Peyer's patch (tissue), 4 donors: ENCODE measurements at regions not wholly inside any gene's neighbourhood (a gene's known extent, or its start where the extent isn't known, plus 50 kb on each side); places are given as distances from the start of the nearest gene placed in this dataset.

Experiments used
- DNase-seq, 3 donors: peaks; one replicate each; pipeline ENCODE4 v3.0.0-alpha.2; 2017 to 2019
- H3K27ac ChIP-seq, 4 donors: fragments of 200-600 bp; sonication (generic); one replicate each; pipeline ENCODE4 v1.5.1; 2016 to 2019
- H3K27me3 ChIP-seq, 2 donors: fragments of 200-600 bp; sonication (generic); one replicate each; pipeline ENCODE4 v1.5.1; 2019
- H3K36me3 ChIP-seq, 3 donors: fragments of 200-600 bp; sonication (generic); one replicate each; pipeline ENCODE4 v1.5.1; 2016 to 2019
- H3K4me1 ChIP-seq, 4 donors: fragments of 200-600 bp; sonication (generic); one replicate each; pipeline ENCODE4 v1.5.1; 2016 to 2019
- H3K4me3 ChIP-seq, 4 donors: fragments of 200-600 bp; sonication (generic); 1 replicate in 3 of 4; 2 replicates in 1 of 4; pipeline ENCODE4 v1.5.1; 2016 to 2019; ENCODE audit warnings: mild to moderate bottlenecking in 1 of 4
- H3K9me3 ChIP-seq, 4 donors: fragments of 200-600 bp; sonication (generic); one replicate each; pipeline ENCODE4 v1.5.1; 2016 to 2019; ENCODE audit warnings: mild to moderate bottlenecking in 1 of 4
- CTCF ChIP-seq, 6 experiments: fragments of 450-650 bp in 4 of 6; fragments of 200-600 bp in 2 of 6; sonication (generic) in 1 of 6; IDR thresholded peaks; one replicate each; pipeline ENCODE4 v1.5.1; 2017 to 2019; ENCODE audit warnings: antibody characterized with exemption in 6 of 6, mild to moderate bottlenecking in 3 of 6, moderate library complexity in 1 of 6
- POLR2A ChIP-seq, 2 donors: fragments of 450-650 bp; IDR thresholded peaks; one replicate each; pipeline ENCODE4 v1.5.1; 2017; ENCODE audit warnings: antibody characterized with exemption in 2 of 2, mild to moderate bottlenecking in 2 of 2, moderate library complexity in 2 of 2

DNA sequence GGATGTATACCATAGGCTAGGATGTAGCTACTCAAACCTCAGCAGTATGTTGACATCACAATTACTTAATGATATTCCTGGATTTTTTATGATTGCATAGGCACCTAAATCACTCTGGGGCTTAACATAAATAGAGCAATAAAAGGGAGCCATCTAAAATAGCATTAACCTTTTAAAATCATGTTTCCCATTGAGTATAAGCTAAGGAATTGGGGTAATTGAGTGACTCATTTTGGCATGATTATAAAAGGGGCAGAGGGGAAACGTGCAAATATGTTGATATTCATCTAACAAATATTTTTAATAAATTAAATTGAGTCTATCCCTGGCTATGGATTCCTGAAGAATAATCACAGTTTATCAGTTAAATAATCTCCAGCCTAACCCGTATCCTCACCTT is 74.0 kb upstream of the ADGRF1 start:
- peaks cover 0 to 12% (median 0%) of the 10 kb centered on the region in 4 donors for H3K4me1 ChIP-seq
- TF ChIP-seq POLR2A (IDR thresholded peaks at IDR 0.05): no peak
- no peak for TF ChIP-seq CTCF (IDR thresholded peaks at IDR 0.05)
- H3K27me3 ChIP-seq: no peaks in the 10 kb centered on the region
- H3K36me3 ChIP-seq: no peaks in the 10 kb centered on the region
- DNase-seq: no peak
- H3K4me3 ChIP-seq: no peak overlapping the region
- H3K27ac ChIP-seq: peak overlapping the region in 3 of 4 donors; percentile 64 to 78 (median 71)
- H3K9me3 ChIP-seq: no peaks in the 10 kb centered on the region

GRCh38 chr6:47114460-47114859 is 72.3 kb upstream of the ADGRF1 start:
- TF ChIP-seq POLR2A (IDR thresholded peaks at IDR 0.05) (no peak), CTCF (IDR thresholded peaks at IDR 0.05) (no peak)
- peaks cover 0 to 12% (median 0%) of the 10 kb centered on the region in 4 donors for H3K4me1 ChIP-seq
- no peak for DNase-seq
- no peak overlapping the region for H3K27ac ChIP-seq
- H3K36me3 ChIP-seq: no peaks in the 10 kb centered on the region
- no peak overlapping the region for H3K4me3 ChIP-seq
- no peaks in the 10 kb centered on the region for H3K27me3 ChIP-seq
- H3K9me3 ChIP-seq: no peaks in the 10 kb centered on the region

DNA sequence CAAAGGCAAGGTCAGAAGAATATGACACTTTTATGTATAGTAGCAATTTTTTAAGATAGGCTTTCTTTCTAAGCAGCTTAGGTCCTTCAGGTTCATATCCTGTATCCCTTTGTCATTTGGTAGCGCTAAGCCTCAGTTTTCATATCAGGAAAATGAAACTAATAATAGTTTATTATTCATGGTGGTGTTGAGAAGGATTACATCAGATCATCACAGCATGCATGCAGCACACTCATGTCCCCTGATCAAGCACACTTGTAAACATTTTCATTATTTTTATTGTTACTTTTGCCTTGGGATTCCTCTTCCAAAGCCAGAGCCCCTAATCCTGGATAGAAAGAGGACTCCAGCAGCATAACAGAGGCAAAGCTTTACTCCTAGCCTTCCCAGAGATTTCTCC is 70.2 kb upstream of the ADGRF1 start:
- H3K9me3 ChIP-seq: no peaks in the 10 kb centered on the region
- no peaks in the 10 kb centered on the region for H3K27me3 ChIP-seq
- H3K27ac ChIP-seq: no peak overlapping the region
- no peak for DNase-seq
- TF ChIP-seq CTCF (IDR thresholded peaks at IDR 0.05): no peak
- TF ChIP-seq POLR2A (IDR thresholded peaks at IDR 0.05): no peak
- no peak overlapping the region for H3K4me3 ChIP-seq
- no peaks in the 10 kb centered on the region for H3K36me3 ChIP-seq
- peaks cover 0 to 12% (median 0%) of the 10 kb centered on the region in 4 donors for H3K4me1 ChIP-seq

- Histone ChIP-seq H3K27ac (no peak overlapping the region), H3K4me3 (no peak overlapping the region), H3K36me3 (no peaks in the 10 kb centered on the region), H3K9me3 (no peaks in the 10 kb centered on the region), H3K4me1 (peaks cover 0 to 12% (median 0%) of the 10 kb centered on the region in 4 donors), H3K27me3 (no peaks in the 10 kb centered on the region)
- TF ChIP-seq POLR2A (IDR thresholded peaks at IDR 0.05) (no peak), CTCF (IDR thresholded peaks at IDR 0.05) (no peak)
- peak in 1 of 3 donors; percentile 77 for DNase-seq
These were observed 69.6 kb upstream of the ADGRF1 start for GRCh38 chr6:47111685-47112084.

DNA sequence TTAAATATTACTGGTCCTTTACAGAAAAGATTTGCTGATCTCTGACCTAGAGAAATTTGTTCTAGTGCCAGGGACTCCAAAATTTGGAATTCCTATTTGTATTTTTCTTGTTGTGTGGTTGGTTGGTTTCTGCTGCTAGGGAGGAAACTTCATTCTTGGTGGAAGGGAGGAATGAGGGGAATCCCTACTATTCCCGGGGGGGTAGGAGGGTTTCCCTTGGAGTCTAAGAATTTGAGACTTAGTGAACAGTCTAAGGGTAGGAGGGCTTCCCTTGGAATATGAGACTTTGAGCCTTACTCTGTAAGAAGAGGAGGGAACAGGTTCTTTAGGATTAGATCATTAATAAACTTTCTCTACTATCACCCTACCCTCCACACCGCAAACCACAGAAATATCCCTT is 67.1 kb upstream of the ADGRF1 start:
- H3K4me3 ChIP-seq: no peak overlapping the region
- no peaks in the 10 kb centered on the region for H3K27me3 ChIP-seq
- no peak overlapping the region for H3K27ac ChIP-seq
- H3K9me3 ChIP-seq: no peaks in the 10 kb centered on the region
- DNase-seq: no peak
- H3K36me3 ChIP-seq: no peaks in the 10 kb centered on the region
- H3K4me1 ChIP-seq: peaks cover 0 to 15% (median 0%) of the 10 kb centered on the region in 4 donors
- TF ChIP-seq CTCF (IDR thresholded peaks at IDR 0.05): no peak
- no peak for TF ChIP-seq POLR2A (IDR thresholded peaks at IDR 0.05)

DNA sequence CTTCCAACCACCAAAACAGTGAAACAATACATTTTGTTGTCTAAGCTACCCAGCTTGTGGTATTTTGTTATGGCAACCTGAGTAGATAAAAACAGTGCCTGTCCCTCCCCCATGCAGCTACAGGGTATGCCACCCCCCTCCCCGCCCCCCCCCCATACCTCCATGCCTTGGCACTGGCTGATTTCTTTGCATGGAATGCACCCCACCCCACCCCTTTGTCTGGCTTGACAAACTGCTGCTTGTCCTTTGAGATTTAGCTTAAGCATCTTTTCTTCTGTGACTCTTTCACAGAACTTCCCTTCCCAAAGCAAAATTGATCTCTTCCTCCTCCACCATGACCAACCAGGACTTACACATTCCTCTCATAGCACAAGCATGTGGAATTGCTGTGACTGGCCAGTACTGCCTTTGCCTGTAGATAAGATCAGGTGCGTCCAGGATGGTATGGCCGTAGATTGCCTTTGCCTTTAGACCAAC is 64.6 kb upstream of the ADGRF1 start:
- Histone ChIP-seq H3K4me3 (no peak overlapping the region), H3K27ac (no peak overlapping the region), H3K27me3 (no peaks in the 10 kb centered on the region), H3K4me1 (peaks cover 0 to 9% (median 0%) of the 10 kb centered on the region in 4 donors), H3K36me3 (no peaks in the 10 kb centered on the region), H3K9me3 (no peaks in the 10 kb centered on the region)
- DNase-seq: no peak
- TF ChIP-seq POLR2A (IDR thresholded peaks at IDR 0.05) (no peak), CTCF (IDR thresholded peaks at IDR 0.05) (no peak)
